Ovary (tissue), 3 donors: ENCODE measurements at regions not wholly inside any gene's neighbourhood (a gene's known extent, or its start where the extent isn't known, plus 50 kb on each side); places are given as distances from the start of the nearest gene placed in this dataset.

Experiments used
- CTCF ChIP-seq, 3 donors: fragments of 450-650 bp in 2 of 3; fragments of 200-600 bp in 1 of 3; IDR thresholded peaks; one replicate each; pipeline versions ENCODE4 v1.5.1 to v1.8.0; 2016 to 2022; ENCODE audit warnings: antibody characterized with exemption in 3 of 3, mild to moderate bottlenecking in 1 of 3
- EP300 ChIP-seq: sonication (generic); formaldehyde crosslinking; IDR thresholded peaks from one replicate; pipeline ENCODE4 v1.6.1; 2017; ENCODE audit warnings: antibody characterized with exemption
- POLR2A ChIP-seq: fragments of 450-650 bp; IDR thresholded peaks from one replicate; pipeline ENCODE4 v1.6.1; 2017; ENCODE audit warnings: antibody characterized with exemption, mild to moderate bottlenecking, moderate library complexity
- donor health status: DM: no; HTN: no; CAD: no.

GRCh38 chr3:26358405-26358804 lies 264.2 kb upstream of the LRRC3B start:
- TF ChIP-seq CTCF (IDR thresholded peaks at IDR 0.05) (no peak), EP300 (no peak), POLR2A (no peak)
